ENCODE measurements at regions not wholly inside any gene's neighbourhood (a gene's known extent, or its start where the extent isn't known, plus 50 kb on each side); places are given as distances from the start of the nearest gene placed in this dataset.

- no peak for DNase-seq (ENCODE audit: low read depth)
These were observed 191.0 kb upstream of the IRS2 start for GRCh38 chr13:109977212-109977968.

GRCh38 chr13:109976206-109976997 is 190.0 kb upstream of the IRS2 start:
- DNase-seq (ENCODE audit: low read depth): no peak

- no peak for DNase-seq (ENCODE audit: low read depth)
These were observed 188.0 kb upstream of the IRS2 start for GRCh38 chr13:109974354-109974753.

GRCh38 chr13:109973279-109973678 is 186.9 kb upstream of the IRS2 start:
- DNase-seq (ENCODE audit: low read depth): no peak

- no peak for DNase-seq (ENCODE audit: low read depth)
These were observed 185.2 kb upstream of the IRS2 start for GRCh38 chr13:109971456-109972090.

- no peak for DNase-seq (ENCODE audit: low read depth)
These were observed 184.6 kb upstream of the IRS2 start for GRCh38 chr13:109971006-109971405.

- no peak for DNase-seq (ENCODE audit: low read depth)
These were observed 182.6 kb upstream of the IRS2 start for GRCh38 chr13:109968876-109969577.

- DNase-seq (ENCODE audit: low read depth): no peak
These were observed 177.7 kb upstream of the IRS2 start for GRCh38 chr13:109963960-109964563.

- no peak for DNase-seq (ENCODE audit: low read depth)
These were observed 177.0 kb upstream of the IRS2 start for GRCh38 chr13:109963384-109963783.

GRCh38 chr13:109959903-109960302 is 173.5 kb upstream of the IRS2 start:
- DNase-seq (ENCODE audit: low read depth): no peak

GRCh38 chr13:109957875-109958274 is 171.5 kb upstream of the IRS2 start:
- no peak for DNase-seq (ENCODE audit: low read depth)

GRCh38 chr13:109955598-109955997 is 169.2 kb upstream of the IRS2 start:
- DNase-seq (ENCODE audit: low read depth): no peak

- no peak for DNase-seq (ENCODE audit: low read depth)
These were observed 168.1 kb upstream of the IRS2 start for GRCh38 chr13:109954441-109954840.

GRCh38 chr13:109951491-109951890 is 165.1 kb upstream of the IRS2 start:
- no peak for DNase-seq (ENCODE audit: low read depth)

- DNase-seq (ENCODE audit: low read depth): no peak
These were observed 163.0 kb upstream of the IRS2 start for GRCh38 chr13:109949397-109949796.

GRCh38 chr13:109947006-109947405 is 160.6 kb upstream of the IRS2 start:
- DNase-seq (ENCODE audit: low read depth): no peak

- no peak for DNase-seq (ENCODE audit: low read depth)
These were observed 159.0 kb upstream of the IRS2 start for GRCh38 chr13:109945206-109945960.

- DNase-seq (ENCODE audit: low read depth): no peak
These were observed 155.6 kb upstream of the IRS2 start for GRCh38 chr13:109941951-109942350.

- DNase-seq (ENCODE audit: low read depth): no peak
These were observed 154.8 kb upstream of the IRS2 start for GRCh38 chr13:109941221-109941620.

GRCh38 chr13:109940637-109941036 is 154.3 kb upstream of the IRS2 start:
- no peak for DNase-seq (ENCODE audit: low read depth)

- no peak for DNase-seq (ENCODE audit: low read depth)
These were observed 153.5 kb upstream of the IRS2 start for GRCh38 chr13:109939838-109940237.

Data from activated T-cell treated with anti-CD3 and anti-CD28 coated beads for 24 hours (primary cell).